ENCODE measurements at regions not wholly inside any gene's neighbourhood (a gene's known extent, or its start where the extent isn't known, plus 50 kb on each side); places are given as distances from the start of the nearest gene placed in this dataset.

DNA sequence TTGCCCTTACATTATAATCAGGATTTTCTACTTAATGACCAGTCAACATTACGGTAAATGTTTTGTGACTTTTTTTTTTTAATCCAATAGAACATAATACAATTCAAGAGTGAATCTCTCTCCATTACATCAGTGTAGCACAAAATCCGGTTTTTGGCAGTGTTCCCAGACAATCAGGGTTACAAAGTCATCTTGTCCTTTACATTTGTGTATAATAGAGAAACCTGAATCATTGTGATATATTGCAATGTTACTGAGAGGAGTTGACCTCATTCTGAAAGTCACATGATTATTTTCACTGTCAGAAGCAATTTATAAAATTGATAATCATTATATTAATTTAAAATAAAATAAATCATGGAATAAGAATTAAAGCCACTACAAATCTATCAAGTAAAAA lies 1346.0 kb upstream of the SPRY2 start:
- no peak for DNase-seq (ENCODE audit: low read depth)
- no peak overlapping the region for H3K4me3 ChIP-seq (ENCODE audit: low read length)
- TF ChIP-seq, protein P1, sequence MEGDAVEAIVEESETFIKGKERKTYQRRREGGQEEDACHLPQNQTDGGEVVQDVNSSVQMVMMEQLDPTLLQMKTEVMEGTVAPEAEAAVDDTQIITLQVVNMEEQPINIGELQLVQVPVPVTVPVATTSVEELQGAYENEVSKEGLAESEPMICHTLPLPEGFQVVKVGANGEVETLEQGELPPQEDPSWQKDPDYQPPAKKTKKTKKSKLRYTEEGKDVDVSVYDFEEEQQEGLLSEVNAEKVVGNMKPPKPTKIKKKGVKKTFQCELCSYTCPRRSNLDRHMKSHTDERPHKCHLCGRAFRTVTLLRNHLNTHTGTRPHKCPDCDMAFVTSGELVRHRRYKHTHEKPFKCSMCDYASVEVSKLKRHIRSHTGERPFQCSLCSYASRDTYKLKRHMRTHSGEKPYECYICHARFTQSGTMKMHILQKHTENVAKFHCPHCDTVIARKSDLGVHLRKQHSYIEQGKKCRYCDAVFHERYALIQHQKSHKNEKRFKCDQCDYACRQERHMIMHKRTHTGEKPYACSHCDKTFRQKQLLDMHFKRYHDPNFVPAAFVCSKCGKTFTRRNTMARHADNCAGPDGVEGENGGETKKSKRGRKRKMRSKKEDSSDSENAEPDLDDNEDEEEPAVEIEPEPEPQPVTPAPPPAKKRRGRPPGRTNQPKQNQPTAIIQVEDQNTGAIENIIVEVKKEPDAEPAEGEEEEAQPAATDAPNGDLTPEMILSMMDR (conservative IDR thresholded peaks at IDR 0.05; ENCODE audit: low read length) = no peak

DNA sequence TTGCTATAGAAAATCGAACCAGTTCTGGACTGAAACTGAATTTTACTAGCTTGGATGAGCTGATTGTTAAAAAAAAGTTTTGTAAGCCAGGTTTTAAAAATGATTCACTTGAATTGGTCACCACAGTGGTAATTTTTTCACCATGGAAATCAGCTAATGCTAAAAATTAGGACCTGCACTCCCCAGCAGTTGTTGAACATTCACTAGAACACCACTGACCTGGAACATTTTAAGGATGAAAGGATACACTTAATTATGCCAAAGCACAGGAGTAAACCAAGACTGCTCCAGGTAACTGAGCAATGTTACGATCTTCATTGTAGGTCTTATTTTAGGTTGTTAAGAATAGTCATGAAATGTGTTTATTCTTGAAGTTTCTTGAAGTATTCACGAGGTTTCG lies 1342.6 kb upstream of the SPRY2 start:
- no peak overlapping the region for H3K4me3 ChIP-seq (ENCODE audit: low read length)
- TF ChIP-seq, protein P1 (conservative IDR thresholded peaks at IDR 0.05; ENCODE audit: low read length) = no peak
- DNase-seq (ENCODE audit: low read depth) = no peak

DNA sequence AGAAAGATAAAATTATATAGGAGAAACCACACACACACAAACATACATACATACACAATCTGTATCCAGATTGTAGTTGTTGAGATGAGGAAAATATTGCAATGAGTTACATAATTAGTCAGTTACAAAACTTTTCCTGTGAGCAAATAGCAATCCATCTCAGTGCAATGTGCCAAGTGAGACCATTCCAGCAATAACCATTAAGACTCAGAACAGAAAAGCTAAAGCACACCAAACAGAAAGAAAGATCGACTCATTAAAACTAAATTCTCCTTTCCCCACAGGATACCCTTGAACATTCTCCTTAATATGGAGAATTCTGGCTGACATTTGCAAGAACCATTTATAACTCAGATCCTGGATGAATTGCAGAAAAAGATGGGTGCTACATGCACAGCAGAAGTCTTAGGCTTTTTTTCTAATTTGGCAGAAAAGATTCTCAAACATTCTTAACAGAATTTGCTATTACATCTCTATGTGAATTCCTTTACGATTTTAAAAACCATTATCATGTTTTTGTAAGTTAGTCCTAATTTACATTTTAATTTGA lies 1341.2 kb upstream of the SPRY2 start:
- DNase-seq (ENCODE audit: low read depth) = no peak
- no peak overlapping the region for H3K4me3 ChIP-seq (ENCODE audit: low read length)
- TF ChIP-seq, protein P1 (conservative IDR thresholded peaks at IDR 0.05; ENCODE audit: low read length) = no peak

DNA sequence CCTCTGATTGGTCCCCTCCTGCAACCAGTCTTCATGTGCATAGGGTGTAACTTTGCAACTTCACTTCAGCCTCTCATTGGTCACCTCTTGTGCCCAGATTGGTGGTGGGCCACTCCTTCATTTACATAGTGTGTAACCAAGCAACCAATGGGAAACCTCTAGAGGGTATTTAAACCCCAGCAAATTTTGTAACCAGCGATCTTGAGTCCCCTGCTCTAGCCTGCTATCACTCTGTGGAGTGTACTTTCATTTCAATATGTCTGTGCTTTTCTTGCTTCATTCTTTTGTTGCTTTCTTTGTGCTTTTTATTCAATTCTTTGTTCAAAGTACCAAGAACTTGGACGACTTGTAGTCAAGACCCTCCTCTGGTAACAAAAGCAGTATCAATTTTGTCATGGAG lies 1336.9 kb upstream of the SPRY2 start:
- TF ChIP-seq, protein P1 (conservative IDR thresholded peaks at IDR 0.05; ENCODE audit: low read length) = no peak
- no peak for DNase-seq (ENCODE audit: low read depth)
- H3K4me3 ChIP-seq (ENCODE audit: low read length) = no peak overlapping the region

- H3K4me3 ChIP-seq (ENCODE audit: low read length) = no peak overlapping the region
- TF ChIP-seq, protein P1 (conservative IDR thresholded peaks at IDR 0.05; ENCODE audit: low read length) = no peak
- DNase-seq (ENCODE audit: low read depth) = no peak
Observed at GRCh38 chr13:81676008-81676407, 1335.1 kb upstream of the SPRY2 start.

DNA sequence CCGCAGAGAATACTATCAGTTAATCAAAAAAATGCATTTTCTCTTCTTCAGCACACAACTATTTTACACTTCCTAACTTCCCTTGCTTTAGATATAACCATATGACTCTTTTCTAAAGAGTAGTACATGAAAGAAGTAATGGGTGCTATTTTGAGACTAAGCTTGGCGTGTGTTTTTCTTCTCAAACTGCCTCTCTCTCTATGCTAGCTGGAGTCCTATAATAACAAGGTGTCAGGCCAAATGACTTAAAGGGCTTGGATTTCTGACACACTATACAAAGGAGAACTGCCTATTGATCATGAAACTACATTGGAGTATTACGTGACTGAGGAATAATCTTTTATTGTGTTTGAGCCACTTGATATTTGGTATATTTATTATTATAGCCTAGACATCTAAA lies 1330.1 kb upstream of the SPRY2 start:
- TF ChIP-seq, protein P1 (conservative IDR thresholded peaks at IDR 0.05; ENCODE audit: low read length) = no peak
- no peak for DNase-seq (ENCODE audit: low read depth)
- no peak overlapping the region for H3K4me3 ChIP-seq (ENCODE audit: low read length)

DNA sequence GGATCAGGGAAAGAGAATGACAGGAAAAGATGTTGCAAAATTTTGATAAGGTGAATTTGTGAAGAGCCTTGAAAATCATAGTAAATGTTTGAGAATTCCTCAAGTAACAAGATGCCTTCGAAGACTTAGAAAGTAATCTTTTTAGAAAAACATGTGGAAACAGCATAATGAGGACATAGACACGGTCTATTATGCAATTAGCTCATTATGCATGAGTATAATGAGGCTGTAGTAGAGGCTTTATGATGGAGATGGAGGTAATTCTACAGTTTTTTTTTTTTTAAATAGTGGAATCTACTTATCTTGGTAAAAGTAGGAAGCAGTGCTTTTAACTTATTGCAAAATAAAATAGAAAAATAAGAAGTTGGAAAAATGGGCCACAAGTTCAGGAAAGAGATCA lies 1329.1 kb upstream of the SPRY2 start:
- no peak for DNase-seq (ENCODE audit: low read depth)
- TF ChIP-seq, protein P1 (conservative IDR thresholded peaks at IDR 0.05; ENCODE audit: low read length) = no peak
- no peak overlapping the region for H3K4me3 ChIP-seq (ENCODE audit: low read length)

All from AG10803 (cell line).